Neuron (in vitro differentiated cells): ENCODE measurements at regions not wholly inside any gene's neighbourhood (a gene's known extent, or its start where the extent isn't known, plus 50 kb on each side); places are given as distances from the start of the nearest gene placed in this dataset.

ENCODE experiments used
- H2AFZ ChIP-seq: one replicate; pipeline ENCODE4 v1.6.1; 2013; ENCODE audit warnings: low read depth, mild to moderate bottlenecking, inconsistent platforms, low read length, moderate library complexity
- H3K27me3 ChIP-seq: one replicate; pipeline ENCODE4 v1.6.1; 2013; ENCODE audit warnings: low read length; ENCODE audit not compliant: insufficient read depth
- H3K36me3 ChIP-seq: one replicate; pipeline ENCODE4 v1.6.1; 2013; ENCODE audit warnings: low read length; ENCODE audit not compliant: insufficient read depth
- H3K4me1 ChIP-seq: one replicate; pipeline ENCODE4 v1.6.1; 2013; ENCODE audit warnings: low read length; ENCODE audit not compliant: insufficient read depth
- H3K4me3 ChIP-seq: 2 replicates; pipeline ENCODE4 v1.5.1; 2013; ENCODE audit warnings: mild to moderate bottlenecking, low read length, moderate library complexity
- H3K9me3 ChIP-seq: one replicate; pipeline ENCODE4 v1.6.1; 2013; ENCODE audit warnings: low read length

DNA sequence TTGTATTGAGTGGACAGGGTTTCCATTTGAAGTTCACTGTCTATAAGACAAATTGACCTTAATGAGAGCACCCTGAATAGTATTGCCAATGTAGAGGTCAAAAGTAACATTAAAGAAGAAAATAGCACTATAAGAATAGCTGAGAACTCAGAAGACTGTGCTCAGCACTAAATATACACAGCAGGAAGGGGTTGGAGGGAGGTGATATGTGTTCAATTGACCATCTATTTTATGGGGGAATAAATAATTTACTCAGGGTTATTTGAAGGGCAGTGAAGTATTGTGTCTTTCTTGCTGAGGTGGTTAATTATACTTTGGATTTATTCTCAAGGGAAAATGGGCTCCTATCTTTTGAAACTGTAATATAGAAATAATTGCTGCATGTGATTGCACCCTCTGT is 1380.5 kb upstream of the SPRY2 start:
- no peaks in the 10 kb centered on the region for H3K4me1 ChIP-seq
- no peaks in the 10 kb centered on the region for H3K9me3 ChIP-seq
- H3K36me3 ChIP-seq, result no peaks in the 10 kb centered on the region
- no peaks in the 10 kb centered on the region for H3K27me3 ChIP-seq
- no peak overlapping the region for H2AFZ ChIP-seq
- H3K4me3 ChIP-seq, result no peak overlapping the region

DNA sequence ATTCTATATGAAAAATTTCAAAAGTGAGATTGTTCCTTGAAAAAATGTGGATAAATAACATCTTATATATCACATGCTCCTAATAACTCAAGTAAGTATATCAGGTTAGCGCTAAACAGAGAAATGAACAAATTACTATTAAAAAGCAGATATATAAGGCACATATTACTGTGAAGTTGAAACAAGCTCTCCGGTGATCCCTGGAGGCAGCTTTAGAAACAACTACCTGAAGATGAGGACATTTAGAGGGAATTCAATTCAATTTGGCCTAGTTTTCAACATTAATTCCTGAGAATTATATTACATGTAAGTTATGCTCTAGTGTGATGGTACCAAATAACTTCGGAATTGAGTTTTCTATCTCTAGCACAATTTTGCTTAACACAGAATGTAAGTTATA is 1373.6 kb upstream of the SPRY2 start:
- Histone ChIP-seq H3K4me1 (peaks cover 4% of the 10 kb centered on the region), H2AFZ (no peak overlapping the region), H3K27me3 (no peaks in the 10 kb centered on the region), H3K36me3 (no peaks in the 10 kb centered on the region), H3K9me3 (no peaks in the 10 kb centered on the region), H3K4me3 (no peak overlapping the region)

DNA sequence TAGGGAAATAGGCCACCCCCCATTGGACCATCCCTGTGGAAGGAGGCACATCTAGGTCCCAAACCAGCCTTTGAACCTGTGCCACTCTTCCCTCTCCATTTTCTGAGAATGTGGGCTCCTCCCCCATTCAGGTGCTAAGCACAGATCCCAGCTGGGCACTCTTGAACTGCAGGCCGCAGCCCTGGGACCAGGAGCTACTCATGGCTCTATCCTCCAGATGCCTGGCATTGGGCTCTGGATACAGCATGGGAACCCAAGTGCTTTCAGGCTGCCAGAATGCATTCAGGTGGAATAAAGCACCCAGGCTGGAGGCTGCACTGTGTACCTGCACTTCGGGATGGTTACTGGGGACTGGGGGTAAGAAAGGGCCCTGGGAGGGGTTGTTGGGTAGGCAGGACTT is 1372.3 kb upstream of the SPRY2 start:
- H3K4me3 ChIP-seq, result no peak overlapping the region
- no peaks in the 10 kb centered on the region for H3K9me3 ChIP-seq
- no peaks in the 10 kb centered on the region for H3K27me3 ChIP-seq
- peaks cover 4% of the 10 kb centered on the region for H3K4me1 ChIP-seq
- no peak overlapping the region for H2AFZ ChIP-seq
- H3K36me3 ChIP-seq, result no peaks in the 10 kb centered on the region

DNA sequence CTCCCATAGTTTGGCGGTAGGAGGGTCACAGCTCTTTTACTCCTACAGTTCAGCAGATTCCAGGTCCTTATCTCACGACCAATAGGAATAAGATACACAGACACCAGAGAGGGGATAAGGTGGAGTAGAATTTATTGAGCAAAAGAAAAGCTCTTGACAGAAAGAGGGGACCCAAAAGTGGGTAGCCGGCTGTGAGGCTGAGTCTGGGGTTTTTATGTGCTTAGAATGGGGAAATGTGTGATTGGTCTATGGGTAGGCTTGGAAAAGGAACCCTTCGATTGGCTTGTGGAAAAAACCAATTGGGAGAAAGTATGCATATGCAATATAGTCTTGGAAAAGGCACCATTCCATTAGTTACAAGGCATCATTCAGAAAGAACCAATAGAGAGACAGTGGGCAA is 1356.9 kb upstream of the SPRY2 start:
- Histone ChIP-seq H3K27me3 (no peaks in the 10 kb centered on the region), H3K36me3 (no peaks in the 10 kb centered on the region), H2AFZ (no peak overlapping the region), H3K4me3 (no peak overlapping the region), H3K4me1 (no peaks in the 10 kb centered on the region), H3K9me3 (no peaks in the 10 kb centered on the region)

DNA sequence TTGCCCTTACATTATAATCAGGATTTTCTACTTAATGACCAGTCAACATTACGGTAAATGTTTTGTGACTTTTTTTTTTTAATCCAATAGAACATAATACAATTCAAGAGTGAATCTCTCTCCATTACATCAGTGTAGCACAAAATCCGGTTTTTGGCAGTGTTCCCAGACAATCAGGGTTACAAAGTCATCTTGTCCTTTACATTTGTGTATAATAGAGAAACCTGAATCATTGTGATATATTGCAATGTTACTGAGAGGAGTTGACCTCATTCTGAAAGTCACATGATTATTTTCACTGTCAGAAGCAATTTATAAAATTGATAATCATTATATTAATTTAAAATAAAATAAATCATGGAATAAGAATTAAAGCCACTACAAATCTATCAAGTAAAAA is 1346.0 kb upstream of the SPRY2 start:
- Histone ChIP-seq H3K4me1 (no peaks in the 10 kb centered on the region), H2AFZ (no peak overlapping the region)

DNA sequence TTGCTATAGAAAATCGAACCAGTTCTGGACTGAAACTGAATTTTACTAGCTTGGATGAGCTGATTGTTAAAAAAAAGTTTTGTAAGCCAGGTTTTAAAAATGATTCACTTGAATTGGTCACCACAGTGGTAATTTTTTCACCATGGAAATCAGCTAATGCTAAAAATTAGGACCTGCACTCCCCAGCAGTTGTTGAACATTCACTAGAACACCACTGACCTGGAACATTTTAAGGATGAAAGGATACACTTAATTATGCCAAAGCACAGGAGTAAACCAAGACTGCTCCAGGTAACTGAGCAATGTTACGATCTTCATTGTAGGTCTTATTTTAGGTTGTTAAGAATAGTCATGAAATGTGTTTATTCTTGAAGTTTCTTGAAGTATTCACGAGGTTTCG is 1342.6 kb upstream of the SPRY2 start:
- no peaks in the 10 kb centered on the region for H3K36me3 ChIP-seq
- no peaks in the 10 kb centered on the region for H3K27me3 ChIP-seq
- no peak overlapping the region for H2AFZ ChIP-seq
- no peaks in the 10 kb centered on the region for H3K4me1 ChIP-seq
- no peak overlapping the region for H3K4me3 ChIP-seq
- H3K9me3 ChIP-seq, result no peaks in the 10 kb centered on the region

More for the DNA sequence above, 1346.0 kb upstream of the SPRY2 start:
- H3K4me3 ChIP-seq, result no peak overlapping the region
- no peaks in the 10 kb centered on the region for H3K27me3 ChIP-seq
- no peaks in the 10 kb centered on the region for H3K36me3 ChIP-seq
- H3K9me3 ChIP-seq, result no peaks in the 10 kb centered on the region

DNA sequence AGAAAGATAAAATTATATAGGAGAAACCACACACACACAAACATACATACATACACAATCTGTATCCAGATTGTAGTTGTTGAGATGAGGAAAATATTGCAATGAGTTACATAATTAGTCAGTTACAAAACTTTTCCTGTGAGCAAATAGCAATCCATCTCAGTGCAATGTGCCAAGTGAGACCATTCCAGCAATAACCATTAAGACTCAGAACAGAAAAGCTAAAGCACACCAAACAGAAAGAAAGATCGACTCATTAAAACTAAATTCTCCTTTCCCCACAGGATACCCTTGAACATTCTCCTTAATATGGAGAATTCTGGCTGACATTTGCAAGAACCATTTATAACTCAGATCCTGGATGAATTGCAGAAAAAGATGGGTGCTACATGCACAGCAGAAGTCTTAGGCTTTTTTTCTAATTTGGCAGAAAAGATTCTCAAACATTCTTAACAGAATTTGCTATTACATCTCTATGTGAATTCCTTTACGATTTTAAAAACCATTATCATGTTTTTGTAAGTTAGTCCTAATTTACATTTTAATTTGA is 1341.2 kb upstream of the SPRY2 start:
- no peak overlapping the region for H3K4me3 ChIP-seq
- H3K27me3 ChIP-seq, result no peaks in the 10 kb centered on the region
- H2AFZ ChIP-seq, result no peak overlapping the region
- no peaks in the 10 kb centered on the region for H3K9me3 ChIP-seq
- H3K4me1 ChIP-seq, result no peaks in the 10 kb centered on the region
- H3K36me3 ChIP-seq, result no peaks in the 10 kb centered on the region

DNA sequence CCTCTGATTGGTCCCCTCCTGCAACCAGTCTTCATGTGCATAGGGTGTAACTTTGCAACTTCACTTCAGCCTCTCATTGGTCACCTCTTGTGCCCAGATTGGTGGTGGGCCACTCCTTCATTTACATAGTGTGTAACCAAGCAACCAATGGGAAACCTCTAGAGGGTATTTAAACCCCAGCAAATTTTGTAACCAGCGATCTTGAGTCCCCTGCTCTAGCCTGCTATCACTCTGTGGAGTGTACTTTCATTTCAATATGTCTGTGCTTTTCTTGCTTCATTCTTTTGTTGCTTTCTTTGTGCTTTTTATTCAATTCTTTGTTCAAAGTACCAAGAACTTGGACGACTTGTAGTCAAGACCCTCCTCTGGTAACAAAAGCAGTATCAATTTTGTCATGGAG is 1336.9 kb upstream of the SPRY2 start:
- H3K36me3 ChIP-seq, result no peaks in the 10 kb centered on the region
- no peaks in the 10 kb centered on the region for H3K4me1 ChIP-seq
- H3K4me3 ChIP-seq, result no peak overlapping the region
- H3K9me3 ChIP-seq, result no peaks in the 10 kb centered on the region
- no peak overlapping the region for H2AFZ ChIP-seq
- H3K27me3 ChIP-seq, result no peaks in the 10 kb centered on the region

DNA sequence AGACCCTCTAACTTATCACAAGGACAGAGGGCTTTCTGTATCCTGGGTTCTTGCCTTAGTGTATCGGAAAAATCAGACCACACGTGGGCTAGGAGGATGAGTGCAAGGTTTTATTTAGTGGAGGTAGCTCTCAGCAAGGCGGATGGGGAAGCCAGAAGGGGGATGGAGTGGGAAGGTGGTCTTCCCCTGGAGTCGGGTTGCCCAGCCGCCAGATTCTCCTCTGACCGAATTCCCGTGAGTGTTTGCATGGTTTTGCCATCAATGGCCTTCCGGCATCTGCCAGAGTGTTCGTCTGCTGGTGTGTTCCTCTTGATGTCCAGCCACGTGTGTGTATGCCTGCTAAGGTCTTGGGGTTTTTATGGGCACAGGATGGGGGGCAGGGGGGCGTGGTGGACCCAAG is 1335.1 kb upstream of the SPRY2 start:
- Histone ChIP-seq H3K27me3 (no peaks in the 10 kb centered on the region), H2AFZ (no peak overlapping the region), H3K4me1 (no peaks in the 10 kb centered on the region), H3K4me3 (no peak overlapping the region), H3K36me3 (no peaks in the 10 kb centered on the region), H3K9me3 (no peaks in the 10 kb centered on the region)

DNA sequence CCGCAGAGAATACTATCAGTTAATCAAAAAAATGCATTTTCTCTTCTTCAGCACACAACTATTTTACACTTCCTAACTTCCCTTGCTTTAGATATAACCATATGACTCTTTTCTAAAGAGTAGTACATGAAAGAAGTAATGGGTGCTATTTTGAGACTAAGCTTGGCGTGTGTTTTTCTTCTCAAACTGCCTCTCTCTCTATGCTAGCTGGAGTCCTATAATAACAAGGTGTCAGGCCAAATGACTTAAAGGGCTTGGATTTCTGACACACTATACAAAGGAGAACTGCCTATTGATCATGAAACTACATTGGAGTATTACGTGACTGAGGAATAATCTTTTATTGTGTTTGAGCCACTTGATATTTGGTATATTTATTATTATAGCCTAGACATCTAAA is 1330.1 kb upstream of the SPRY2 start:
- Histone ChIP-seq H3K9me3 (no peaks in the 10 kb centered on the region), H3K4me1 (no peaks in the 10 kb centered on the region), H3K4me3 (no peak overlapping the region), H3K27me3 (no peaks in the 10 kb centered on the region), H2AFZ (no peak overlapping the region), H3K36me3 (no peaks in the 10 kb centered on the region)

DNA sequence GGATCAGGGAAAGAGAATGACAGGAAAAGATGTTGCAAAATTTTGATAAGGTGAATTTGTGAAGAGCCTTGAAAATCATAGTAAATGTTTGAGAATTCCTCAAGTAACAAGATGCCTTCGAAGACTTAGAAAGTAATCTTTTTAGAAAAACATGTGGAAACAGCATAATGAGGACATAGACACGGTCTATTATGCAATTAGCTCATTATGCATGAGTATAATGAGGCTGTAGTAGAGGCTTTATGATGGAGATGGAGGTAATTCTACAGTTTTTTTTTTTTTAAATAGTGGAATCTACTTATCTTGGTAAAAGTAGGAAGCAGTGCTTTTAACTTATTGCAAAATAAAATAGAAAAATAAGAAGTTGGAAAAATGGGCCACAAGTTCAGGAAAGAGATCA is 1329.1 kb upstream of the SPRY2 start:
- Histone ChIP-seq H3K36me3 (no peaks in the 10 kb centered on the region), H3K4me1 (no peaks in the 10 kb centered on the region), H2AFZ (no peak overlapping the region), H3K9me3 (no peaks in the 10 kb centered on the region), H3K27me3 (no peaks in the 10 kb centered on the region), H3K4me3 (no peak overlapping the region)

DNA sequence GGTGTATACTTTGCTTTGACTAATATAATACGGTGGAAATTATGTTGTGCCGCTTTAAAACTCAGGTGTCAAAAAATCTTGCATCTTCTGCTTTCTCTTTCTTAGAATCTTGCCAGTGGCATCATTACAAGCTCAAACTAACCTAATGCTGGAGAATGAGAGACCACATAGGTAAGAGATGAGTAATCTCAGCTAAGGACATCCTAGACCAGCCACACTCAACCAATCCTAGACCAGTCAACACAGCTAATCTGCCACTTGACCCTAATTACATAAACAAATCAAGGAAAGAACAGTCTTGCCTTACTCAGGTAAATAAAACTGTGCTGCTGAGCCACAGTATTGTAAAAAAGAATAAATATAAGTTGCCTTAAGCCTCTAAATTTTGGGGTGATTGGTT is 1323.9 kb upstream of the SPRY2 start:
- no peaks in the 10 kb centered on the region for H3K36me3 ChIP-seq
- H3K27me3 ChIP-seq, result no peaks in the 10 kb centered on the region
- no peak overlapping the region for H3K4me3 ChIP-seq
- H3K9me3 ChIP-seq, result no peaks in the 10 kb centered on the region
- H3K4me1 ChIP-seq, result no peaks in the 10 kb centered on the region
- no peak overlapping the region for H2AFZ ChIP-seq

DNA sequence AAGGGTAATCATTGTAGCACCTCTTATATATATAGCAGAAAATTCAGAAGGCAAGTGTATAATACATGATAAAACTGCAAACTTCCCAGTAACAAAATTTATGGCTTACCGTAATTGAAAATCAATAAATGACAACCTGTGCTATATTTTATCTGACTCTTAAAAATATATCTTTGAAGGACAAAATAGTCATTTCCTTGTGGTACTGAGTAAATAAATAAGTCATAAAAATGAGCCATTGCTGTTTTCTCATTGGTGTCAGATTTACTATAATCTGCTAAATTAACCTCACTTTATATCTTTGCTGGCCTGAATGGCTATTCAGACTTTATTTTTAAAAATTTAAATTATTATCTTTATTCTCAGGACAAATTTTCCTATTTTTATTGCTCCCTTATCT is 1319.1 kb upstream of the SPRY2 start:
- Histone ChIP-seq H2AFZ (no peak overlapping the region), H3K9me3 (no peaks in the 10 kb centered on the region), H3K4me3 (no peak overlapping the region), H3K27me3 (no peaks in the 10 kb centered on the region), H3K36me3 (no peaks in the 10 kb centered on the region), H3K4me1 (no peaks in the 10 kb centered on the region)

DNA sequence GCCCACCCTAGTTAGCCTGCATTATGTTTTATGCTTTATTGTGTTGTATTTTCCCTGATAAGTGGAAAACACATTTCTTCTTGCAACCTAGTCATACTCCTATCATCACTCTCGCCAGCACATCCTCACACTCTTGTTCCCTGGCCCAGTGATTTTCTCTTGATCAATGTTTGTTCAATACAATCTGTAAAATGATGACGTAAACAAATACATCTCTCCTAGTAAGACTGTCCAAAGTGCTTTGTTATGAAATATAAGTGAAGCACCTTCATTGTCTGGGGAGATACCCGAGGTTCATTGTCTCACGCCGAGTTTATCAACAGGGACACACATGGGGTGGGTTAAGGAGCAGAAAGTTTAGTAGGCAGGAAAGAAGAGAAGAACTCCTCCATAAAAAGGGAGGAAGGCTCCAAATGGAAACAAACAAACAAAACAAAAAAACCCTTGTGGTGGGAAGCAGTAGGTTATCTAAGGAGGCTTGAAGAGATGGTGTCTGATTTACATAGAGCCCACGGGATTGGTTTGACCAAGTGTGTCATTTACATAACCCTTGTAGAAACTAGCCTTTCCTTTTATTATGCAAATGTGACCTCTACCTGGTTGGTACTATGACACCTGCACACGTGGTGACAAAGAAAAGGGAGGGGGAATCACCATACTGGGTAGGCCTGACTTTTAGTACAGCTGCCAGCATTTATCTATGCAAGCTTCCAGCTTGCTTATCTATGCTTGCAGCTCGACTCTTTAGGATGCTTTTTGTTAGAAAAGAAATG is 1317.9 kb upstream of the SPRY2 start:
- no peaks in the 10 kb centered on the region for H3K36me3 ChIP-seq
- H3K27me3 ChIP-seq, result no peaks in the 10 kb centered on the region

More for the DNA sequence above, 1317.9 kb upstream of the SPRY2 start:
- Histone ChIP-seq H2AFZ (no peak overlapping the region), H3K4me3 (no peak overlapping the region), H3K9me3 (no peaks in the 10 kb centered on the region), H3K4me1 (no peaks in the 10 kb centered on the region)
